ENCODE measurements at regions not wholly inside any gene's neighbourhood (a gene's known extent, or its start where the extent isn't known, plus 50 kb on each side); places are given as distances from the start of the nearest gene placed in this dataset.
"Not testable (repeated sequence)": the region's sequence is repeated elsewhere in the genome, so short reads cannot be mapped to it uniquely, and the experiment has no call there.

GRCh38 chr6:121764493-121764892 lies 329.0 kb downstream of the GJA1 start:
- no peak for DNase-seq (ENCODE audit: low spot score)

GRCh38 chr6:121765060-121765459 lies 329.6 kb downstream of the GJA1 start:
- DNase-seq (ENCODE audit: low spot score), result no peak

- DNase-seq (ENCODE audit: low spot score), result no peak
These were observed 331.8 kb downstream of the GJA1 start for GRCh38 chr6:121767211-121767610.

- DNase-seq (ENCODE audit: low spot score), result no peak
These were observed 335.5 kb downstream of the GJA1 start for GRCh38 chr6:121770943-121771342.

- no peak for DNase-seq (ENCODE audit: low spot score)
These were observed 336.7 kb downstream of the GJA1 start for GRCh38 chr6:121771937-121772720.

- DNase-seq (ENCODE audit: low spot score), result no peak
These were observed 340.6 kb downstream of the GJA1 start for GRCh38 chr6:121776054-121776453.

GRCh38 chr6:121780325-121781321 lies 345.2 kb downstream of the GJA1 start:
- DNase-seq (ENCODE audit: low spot score), result no peak

GRCh38 chr6:121791396-121792315 lies 356.2 kb downstream of the GJA1 start:
- DNase-seq (ENCODE audit: low spot score), result no peak

- no peak for DNase-seq (ENCODE audit: low spot score)
These were observed 359.2 kb downstream of the GJA1 start for GRCh38 chr6:121794630-121795029.

GRCh38 chr6:121797598-121797997 lies 362.2 kb downstream of the GJA1 start:
- DNase-seq (ENCODE audit: low spot score), result not testable (repeated sequence)

- not testable (repeated sequence) for DNase-seq (ENCODE audit: low spot score)
These were observed 362.7 kb downstream of the GJA1 start for GRCh38 chr6:121798126-121798525.

GRCh38 chr6:121799574-121799973 lies 364.1 kb downstream of the GJA1 start:
- no peak for DNase-seq (ENCODE audit: low spot score)

GRCh38 chr6:121800047-121800446 lies 364.6 kb downstream of the GJA1 start:
- no peak for DNase-seq (ENCODE audit: low spot score)

- DNase-seq (ENCODE audit: low spot score), result no peak
These were observed 370.7 kb downstream of the GJA1 start for GRCh38 chr6:121806116-121806515.

- no peak for DNase-seq (ENCODE audit: low spot score)
These were observed 373.8 kb downstream of the GJA1 start for GRCh38 chr6:121809211-121809610.

- no peak for DNase-seq (ENCODE audit: low spot score)
These were observed 374.9 kb downstream of the GJA1 start for GRCh38 chr6:121810158-121811032.

GRCh38 chr6:121811106-121811505 lies 375.7 kb downstream of the GJA1 start:
- no peak for DNase-seq (ENCODE audit: low spot score)

GRCh38 chr6:121816361-121816760 lies 380.9 kb downstream of the GJA1 start:
- no peak for DNase-seq (ENCODE audit: low spot score)

- DNase-seq (ENCODE audit: low spot score), result no peak
These were observed 381.6 kb downstream of the GJA1 start for GRCh38 chr6:121816906-121817540.

GRCh38 chr6:121823437-121823851 lies 388.0 kb downstream of the GJA1 start:
- no peak for DNase-seq (ENCODE audit: low spot score)
